DND-41 (cell line): ENCODE measurements at regions not wholly inside any gene's neighbourhood (a gene's known extent, or its start where the extent isn't known, plus 50 kb on each side); places are given as distances from the start of the nearest gene placed in this dataset.
"Not testable (repeated sequence)": the region's sequence is repeated elsewhere in the genome, so short reads cannot be mapped to it uniquely, and the experiment has no call there.

Experiments
- EZH2 ChIP-seq: IDR thresholded peaks from 3 replicates; pipeline ENCODE4 v1.6.1; 2012; ENCODE audit warnings: borderline replicate concordance, low read depth, mild to moderate bottlenecking, moderate library complexity, low read length, inconsistent platforms; ENCODE audit not compliant: severe bottlenecking
- TF ChIP-seq, protein P1 (sequence below): IDR thresholded peaks from 2 replicates; pipeline ENCODE4 v1.5.1; 2012; ENCODE audit warnings: borderline replicate concordance, low read length, moderate library complexity, mild to moderate bottlenecking; ENCODE audit not compliant: poor library complexity, severe bottlenecking; ENCODE audit errors: extremely low read depth

DNA sequence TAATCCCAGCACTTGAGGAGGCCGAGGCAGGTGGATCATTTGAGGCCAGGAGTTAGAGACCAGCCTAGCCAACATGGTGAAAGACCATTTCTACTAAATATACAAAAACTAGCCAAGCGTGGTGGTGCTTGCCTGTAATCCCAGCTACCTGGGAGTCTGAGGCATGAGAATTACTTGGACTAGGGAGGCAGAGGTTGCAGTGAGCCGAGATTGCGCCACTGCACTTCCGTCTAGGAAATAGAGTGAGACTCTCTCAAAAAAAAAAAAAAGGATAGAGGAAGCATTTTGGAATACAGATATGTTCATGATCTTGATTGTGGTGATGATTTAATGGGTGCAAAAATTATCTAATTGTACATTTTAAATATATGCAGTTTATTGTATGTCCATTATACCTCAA is 67.8 kb upstream of the GBE1 start:
- TF ChIP-seq, protein P1, sequence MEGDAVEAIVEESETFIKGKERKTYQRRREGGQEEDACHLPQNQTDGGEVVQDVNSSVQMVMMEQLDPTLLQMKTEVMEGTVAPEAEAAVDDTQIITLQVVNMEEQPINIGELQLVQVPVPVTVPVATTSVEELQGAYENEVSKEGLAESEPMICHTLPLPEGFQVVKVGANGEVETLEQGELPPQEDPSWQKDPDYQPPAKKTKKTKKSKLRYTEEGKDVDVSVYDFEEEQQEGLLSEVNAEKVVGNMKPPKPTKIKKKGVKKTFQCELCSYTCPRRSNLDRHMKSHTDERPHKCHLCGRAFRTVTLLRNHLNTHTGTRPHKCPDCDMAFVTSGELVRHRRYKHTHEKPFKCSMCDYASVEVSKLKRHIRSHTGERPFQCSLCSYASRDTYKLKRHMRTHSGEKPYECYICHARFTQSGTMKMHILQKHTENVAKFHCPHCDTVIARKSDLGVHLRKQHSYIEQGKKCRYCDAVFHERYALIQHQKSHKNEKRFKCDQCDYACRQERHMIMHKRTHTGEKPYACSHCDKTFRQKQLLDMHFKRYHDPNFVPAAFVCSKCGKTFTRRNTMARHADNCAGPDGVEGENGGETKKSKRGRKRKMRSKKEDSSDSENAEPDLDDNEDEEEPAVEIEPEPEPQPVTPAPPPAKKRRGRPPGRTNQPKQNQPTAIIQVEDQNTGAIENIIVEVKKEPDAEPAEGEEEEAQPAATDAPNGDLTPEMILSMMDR: not testable (repeated sequence)
- TF ChIP-seq EZH2: not testable (repeated sequence)
